C4-2B (cell line): ENCODE measurements at regions not wholly inside any gene's neighbourhood (a gene's known extent, or its start where the extent isn't known, plus 50 kb on each side); places are given as distances from the start of the nearest gene placed in this dataset.

Source experiments
- H3K27ac ChIP-seq: fragments of 450-650 bp; 2 replicates; pipeline ENCODE4 v1.5.1; 2017
- ZFX ChIP-seq: fragments of 450-650 bp; IDR thresholded peaks from 2 replicates; pipeline ENCODE4 v1.6.1; 2017
- TF ChIP-seq, protein P1 (sequence below): fragments of 450-650 bp; conservative IDR thresholded peaks from 2 replicates; pipeline ENCODE4 v1.5.1; 2017; ENCODE audit warnings: mild to moderate bottlenecking

DNA sequence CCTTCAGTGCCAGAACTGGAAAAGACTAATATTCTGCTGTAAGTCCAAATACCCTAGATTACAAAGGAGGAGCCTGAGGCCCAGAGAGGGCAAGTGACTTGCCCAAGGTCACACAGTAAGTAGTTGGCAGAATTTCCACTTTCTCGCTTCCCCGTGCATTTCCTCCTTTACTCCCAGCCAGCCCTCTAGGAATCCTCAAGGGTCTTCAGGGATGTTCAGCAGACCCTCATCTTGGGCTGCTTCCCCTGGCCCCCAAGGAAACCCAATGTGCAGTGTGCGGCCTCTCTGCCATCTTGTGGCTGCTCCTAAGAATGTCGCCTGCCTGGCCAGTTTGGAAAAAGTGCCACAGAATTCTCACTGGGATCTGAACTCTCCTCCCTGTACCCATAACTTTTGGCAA, 217.7 kb upstream of the LRFN2 start:
- TF ChIP-seq, protein P1, sequence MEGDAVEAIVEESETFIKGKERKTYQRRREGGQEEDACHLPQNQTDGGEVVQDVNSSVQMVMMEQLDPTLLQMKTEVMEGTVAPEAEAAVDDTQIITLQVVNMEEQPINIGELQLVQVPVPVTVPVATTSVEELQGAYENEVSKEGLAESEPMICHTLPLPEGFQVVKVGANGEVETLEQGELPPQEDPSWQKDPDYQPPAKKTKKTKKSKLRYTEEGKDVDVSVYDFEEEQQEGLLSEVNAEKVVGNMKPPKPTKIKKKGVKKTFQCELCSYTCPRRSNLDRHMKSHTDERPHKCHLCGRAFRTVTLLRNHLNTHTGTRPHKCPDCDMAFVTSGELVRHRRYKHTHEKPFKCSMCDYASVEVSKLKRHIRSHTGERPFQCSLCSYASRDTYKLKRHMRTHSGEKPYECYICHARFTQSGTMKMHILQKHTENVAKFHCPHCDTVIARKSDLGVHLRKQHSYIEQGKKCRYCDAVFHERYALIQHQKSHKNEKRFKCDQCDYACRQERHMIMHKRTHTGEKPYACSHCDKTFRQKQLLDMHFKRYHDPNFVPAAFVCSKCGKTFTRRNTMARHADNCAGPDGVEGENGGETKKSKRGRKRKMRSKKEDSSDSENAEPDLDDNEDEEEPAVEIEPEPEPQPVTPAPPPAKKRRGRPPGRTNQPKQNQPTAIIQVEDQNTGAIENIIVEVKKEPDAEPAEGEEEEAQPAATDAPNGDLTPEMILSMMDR, result peak; percentile 70
- TF ChIP-seq ZFX, result no peak
- no peak overlapping the region for H3K27ac ChIP-seq

DNA sequence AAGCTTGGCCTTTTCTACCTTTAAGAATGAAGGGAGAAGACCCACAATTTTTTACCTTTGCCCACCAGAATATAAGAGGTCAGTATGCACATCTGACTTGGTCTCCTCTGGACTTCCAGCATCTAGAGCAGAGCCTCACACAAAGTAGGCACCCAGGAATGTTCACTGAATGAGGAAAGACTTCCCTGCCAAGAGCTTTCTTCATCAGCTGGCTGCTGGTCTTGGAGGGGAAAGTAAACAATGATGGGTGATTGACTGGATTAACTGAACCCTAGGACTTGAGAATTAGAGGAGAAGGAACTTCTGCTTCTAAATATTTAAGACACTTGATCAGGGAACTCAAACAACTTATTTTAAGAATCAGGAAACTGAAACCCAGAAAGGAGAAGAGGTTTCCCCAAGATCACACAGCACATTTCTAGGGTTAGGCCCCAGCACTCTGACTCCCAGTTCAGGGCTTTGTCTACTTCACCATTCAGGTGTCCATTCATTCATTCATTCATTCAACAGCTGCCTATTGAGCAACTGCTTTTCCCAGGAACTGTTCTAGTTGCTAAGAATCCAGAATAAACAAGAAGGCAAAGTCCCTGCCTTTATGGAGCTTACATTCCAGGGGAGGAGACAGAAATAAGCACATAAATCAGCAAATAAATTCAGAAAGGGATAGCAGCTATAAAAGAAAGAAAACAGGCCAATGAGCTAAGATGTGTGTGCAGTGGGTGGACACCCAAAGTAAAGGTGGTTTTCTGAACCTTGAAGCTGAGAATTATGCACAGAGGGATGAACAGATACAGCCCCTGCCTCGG, 216.9 kb upstream of the LRFN2 start:
- TF ChIP-seq, protein P1, result no peak
- no peak for TF ChIP-seq ZFX
- no peak overlapping the region for H3K27ac ChIP-seq

DNA sequence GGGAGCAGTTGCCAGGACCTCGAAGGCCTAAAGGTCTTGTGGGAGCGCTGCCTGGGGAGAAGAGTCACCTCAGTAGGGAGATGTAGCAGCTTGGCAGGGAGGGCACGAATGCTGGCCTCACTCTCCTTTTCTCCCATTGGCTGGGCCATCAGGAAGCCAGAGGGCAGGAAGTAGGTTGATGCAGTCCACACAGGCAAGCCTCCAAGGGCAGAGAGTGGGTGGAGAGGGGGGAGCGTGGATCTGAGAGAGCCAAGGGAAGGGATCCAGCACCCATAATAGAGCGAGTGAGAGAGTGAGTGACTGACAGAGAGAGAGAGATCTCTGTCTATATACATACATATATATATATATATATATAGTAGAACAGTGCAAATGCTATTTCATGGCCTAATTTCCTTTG, 215.3 kb upstream of the LRFN2 start:
- TF ChIP-seq, protein P1, result no peak
- TF ChIP-seq ZFX, result no peak
- H3K27ac ChIP-seq, result no peak overlapping the region

DNA sequence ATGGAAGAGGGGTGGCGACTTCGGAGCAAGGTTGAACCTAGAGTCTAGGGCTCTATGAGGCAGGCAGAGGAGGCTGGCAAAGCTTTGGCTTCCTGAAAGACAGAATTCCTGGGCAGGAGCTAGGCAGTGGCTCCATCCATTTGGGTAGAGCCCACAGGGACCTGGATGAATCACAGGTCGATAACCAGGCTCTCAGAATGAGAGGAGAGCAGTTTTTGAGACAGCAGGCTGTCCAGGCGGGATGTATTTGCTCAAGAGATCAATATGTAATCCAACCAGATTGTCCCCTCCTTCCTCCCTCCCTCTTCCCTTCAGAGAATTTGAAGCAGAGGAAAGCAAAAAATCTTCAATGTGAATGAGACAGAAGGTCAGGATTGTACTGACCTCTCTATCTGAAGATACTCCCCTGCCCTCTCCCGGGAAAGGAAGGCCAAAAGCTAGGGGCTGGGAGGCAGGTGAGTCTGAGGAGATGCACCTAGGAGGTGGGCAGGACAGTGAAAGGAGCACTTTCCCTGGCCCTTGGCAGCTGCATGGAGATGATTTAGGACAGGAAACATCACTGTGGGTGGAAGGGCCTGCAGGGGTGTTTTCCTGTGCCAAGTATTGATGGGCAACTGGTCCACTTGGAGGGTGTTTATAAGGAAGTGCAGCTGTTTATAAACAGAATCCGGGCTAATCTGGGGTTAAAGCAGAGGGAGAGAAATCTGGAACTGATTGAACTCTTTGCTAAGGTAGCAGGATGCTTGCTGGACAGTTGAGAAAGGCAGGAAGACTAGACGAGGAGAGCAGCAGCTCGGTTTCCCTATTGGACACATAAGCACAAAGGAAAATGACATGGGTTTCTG, 212.4 kb upstream of the LRFN2 start:
- H3K27ac ChIP-seq, result no peak overlapping the region
- no peak for TF ChIP-seq ZFX
- TF ChIP-seq, protein P1, result no peak

DNA sequence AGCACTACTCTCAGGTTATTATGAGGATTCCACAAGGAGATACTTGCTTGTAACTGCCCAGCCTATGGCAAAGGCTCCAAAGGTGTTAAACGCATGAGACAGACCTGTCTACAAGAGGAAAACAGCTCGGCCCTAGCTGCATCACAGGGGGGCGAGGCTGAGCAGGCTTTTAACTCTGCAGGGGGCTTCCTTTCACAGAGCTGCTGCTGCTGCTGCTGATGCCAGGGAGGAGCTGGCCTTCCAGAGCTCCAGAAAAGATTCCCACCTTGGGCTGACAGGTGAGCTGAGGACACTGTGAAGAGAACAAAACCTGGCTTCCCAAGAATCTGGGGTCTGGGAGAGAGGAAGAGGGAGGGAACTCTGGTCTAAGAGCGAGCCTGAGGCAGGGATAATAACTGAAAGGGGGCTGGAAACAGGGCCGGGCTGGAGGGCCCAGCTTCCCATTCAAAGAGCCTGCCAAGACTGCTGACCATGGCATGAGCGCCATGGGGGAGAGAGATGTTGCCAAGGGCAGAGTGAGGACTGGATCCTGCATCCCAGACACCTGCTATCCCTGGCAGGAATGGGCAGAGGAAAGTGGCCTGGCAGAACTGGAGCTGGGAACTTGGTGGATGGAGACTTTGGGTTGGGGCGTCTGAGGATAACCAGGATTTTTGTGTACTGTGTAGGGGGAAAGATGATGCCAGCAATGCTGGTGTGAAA, 211.1 kb upstream of the LRFN2 start:
- TF ChIP-seq, protein P1, result no peak
- TF ChIP-seq ZFX, result no peak

DNA sequence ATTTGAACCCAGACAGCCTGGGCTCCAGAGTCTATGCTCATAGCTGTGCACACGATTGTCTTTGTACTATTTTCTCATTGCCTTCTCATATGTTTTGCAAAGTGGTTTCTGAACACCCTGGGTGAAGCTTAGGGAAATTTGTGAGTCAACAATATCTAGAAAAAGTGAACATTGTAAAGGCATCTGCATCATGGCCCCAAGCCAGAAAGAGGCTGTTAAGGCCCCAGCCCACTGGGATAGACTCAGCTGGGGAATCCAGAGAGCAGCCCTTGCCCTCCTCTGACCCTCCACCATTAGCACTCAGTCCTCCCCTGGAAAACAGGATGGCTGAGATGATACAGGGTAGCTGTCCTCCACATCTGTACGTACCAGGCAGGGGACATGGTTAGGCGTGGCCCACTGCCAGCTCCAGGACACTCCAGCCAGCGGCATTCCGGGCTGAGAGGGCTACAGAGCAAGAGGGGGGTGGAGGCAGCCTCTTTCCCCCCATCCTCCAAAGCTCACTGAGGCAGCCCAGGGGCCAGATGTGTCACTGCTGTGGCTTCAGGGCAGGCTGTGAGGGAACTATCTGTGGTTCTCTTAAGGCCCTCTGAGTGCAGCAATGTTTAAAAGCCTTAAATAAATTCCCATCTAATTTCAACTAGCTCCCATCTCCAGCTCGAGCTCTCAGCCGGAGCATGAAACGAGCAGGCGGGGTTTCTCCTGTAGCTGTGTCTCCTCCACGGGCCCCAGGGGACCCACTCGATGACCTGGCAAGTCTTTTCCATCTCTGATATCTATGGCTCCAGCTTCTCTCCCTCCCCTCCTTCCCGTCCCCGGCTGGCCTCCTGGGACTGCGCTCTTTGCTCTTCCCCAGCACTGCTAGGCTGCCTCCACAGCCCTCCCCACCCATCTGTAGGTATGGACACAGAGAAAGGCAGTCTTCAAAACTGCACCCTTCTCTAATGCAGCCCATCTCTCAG, 209.4 kb upstream of the LRFN2 start:
- no peak overlapping the region for H3K27ac ChIP-seq
- TF ChIP-seq, protein P1, result no peak
- no peak for TF ChIP-seq ZFX

More for the DNA sequence above, 211.1 kb upstream of the LRFN2 start:
- H3K27ac ChIP-seq, result no peak overlapping the region
